ENCODE measurements at regions not wholly inside any gene's neighbourhood (a gene's known extent, or its start where the extent isn't known, plus 50 kb on each side); places are given as distances from the start of the nearest gene placed in this dataset.

DNA sequence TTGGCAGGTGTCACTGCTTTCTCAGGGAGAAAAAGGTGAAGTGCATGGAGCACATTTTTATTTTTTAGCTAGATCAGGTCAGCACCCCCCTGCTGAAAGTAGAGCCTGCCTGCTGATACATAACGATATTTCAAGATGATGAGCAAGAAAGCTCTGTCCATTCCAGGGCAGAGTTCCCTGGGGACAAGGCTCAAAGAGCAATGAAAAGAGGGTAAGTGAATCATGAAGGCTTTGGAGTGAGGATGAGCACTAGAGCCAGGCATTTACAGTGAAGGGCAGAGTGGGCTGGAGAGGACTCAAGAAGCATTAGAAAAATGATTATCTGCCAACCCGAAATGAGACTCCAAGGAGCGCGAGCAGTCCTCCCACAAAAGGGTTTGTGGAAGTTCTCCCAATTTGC lies 345.7 kb downstream of the TLE4 start:
- TF ChIP-seq CTCF (conservative IDR thresholded peaks at IDR 0.05; ENCODE audit: low read length) (no peak), EZH2phosphoT487 (IDR thresholded peaks at IDR 0.05; ENCODE audit: borderline replicate concordance) (no peak)

Measured in Loucy (cell line).